Cardiac fibroblast (primary cell): ENCODE measurements at regions not wholly inside any gene's neighbourhood (a gene's known extent, or its start where the extent isn't known, plus 50 kb on each side); places are given as distances from the start of the nearest gene placed in this dataset.
"Not testable (repeated sequence)": the region's sequence is repeated elsewhere in the genome, so short reads cannot be mapped to it uniquely, and the experiment has no call there.

Experiments
- DNase-seq, 2 donors: peaks; one replicate each; pipeline versions ENCODE4 v3.0.0 to v3.0.0-alpha.2; 2010; ENCODE audit warnings: low read depth in 2 of 2
- H3K4me3 ChIP-seq, 2 donors: replicated peaks in 1 of 2; 1 replicate in 1 of 2; 2 replicates in 1 of 2; pipeline ENCODE4 v1.5.1; 2011; ENCODE audit warnings: low read depth in 2 of 2, low read length in 2 of 2, mild to moderate bottlenecking in 2 of 2, moderate library complexity in 1 of 2
- TF ChIP-seq, protein P1 (sequence below): IDR thresholded peaks from one replicate; pipeline ENCODE4 v1.5.1; 2011; ENCODE audit warnings: low read depth, mild to moderate bottlenecking, low read length, inconsistent platforms

DNA sequence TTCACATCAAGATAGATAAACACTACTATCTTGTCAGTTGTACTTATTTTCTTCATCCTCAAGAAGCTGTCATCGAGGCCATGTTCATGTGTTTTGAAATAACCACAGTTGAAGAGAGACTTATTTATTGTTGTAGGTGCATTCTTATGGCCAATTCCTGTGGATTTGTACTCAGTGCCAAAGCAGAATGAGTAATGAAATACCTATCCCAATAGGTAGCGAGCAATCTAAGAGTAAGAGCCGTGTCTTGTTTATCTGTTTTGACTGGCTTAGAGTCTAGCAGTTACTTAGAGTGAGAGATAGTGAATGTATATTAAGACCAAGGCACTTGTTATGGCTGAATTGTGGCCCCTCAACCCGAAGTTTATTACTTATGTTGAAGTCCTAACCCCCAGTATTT lies 631.0 kb upstream of the SPANXN1 start:
- DNase-seq, result peak in 1 of 2 donors; percentile 32
- TF ChIP-seq, protein P1, sequence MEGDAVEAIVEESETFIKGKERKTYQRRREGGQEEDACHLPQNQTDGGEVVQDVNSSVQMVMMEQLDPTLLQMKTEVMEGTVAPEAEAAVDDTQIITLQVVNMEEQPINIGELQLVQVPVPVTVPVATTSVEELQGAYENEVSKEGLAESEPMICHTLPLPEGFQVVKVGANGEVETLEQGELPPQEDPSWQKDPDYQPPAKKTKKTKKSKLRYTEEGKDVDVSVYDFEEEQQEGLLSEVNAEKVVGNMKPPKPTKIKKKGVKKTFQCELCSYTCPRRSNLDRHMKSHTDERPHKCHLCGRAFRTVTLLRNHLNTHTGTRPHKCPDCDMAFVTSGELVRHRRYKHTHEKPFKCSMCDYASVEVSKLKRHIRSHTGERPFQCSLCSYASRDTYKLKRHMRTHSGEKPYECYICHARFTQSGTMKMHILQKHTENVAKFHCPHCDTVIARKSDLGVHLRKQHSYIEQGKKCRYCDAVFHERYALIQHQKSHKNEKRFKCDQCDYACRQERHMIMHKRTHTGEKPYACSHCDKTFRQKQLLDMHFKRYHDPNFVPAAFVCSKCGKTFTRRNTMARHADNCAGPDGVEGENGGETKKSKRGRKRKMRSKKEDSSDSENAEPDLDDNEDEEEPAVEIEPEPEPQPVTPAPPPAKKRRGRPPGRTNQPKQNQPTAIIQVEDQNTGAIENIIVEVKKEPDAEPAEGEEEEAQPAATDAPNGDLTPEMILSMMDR, result no peak
- no peak overlapping the region for H3K4me3 ChIP-seq

DNA sequence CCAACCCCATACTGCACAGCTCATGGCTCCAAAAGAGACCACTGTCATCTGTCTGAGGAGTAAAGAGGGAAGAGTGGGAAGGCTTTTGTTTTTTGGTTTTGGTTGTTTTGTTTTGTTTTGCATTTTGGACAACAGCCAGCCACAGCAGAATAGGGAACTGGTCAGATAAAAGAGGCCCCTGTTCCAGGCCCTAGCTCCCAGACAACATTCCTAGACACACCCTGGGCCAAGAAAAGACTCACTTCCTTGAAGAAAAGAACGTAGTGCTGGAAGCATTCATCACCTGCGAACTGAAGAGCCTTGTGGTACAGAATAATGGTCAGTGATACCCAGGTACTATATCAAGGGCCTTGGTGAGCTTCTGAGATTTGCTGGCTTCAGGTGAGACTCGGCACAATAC lies 619.4 kb upstream of the SPANXN1 start:
- TF ChIP-seq, protein P1, result no peak
- no peak for DNase-seq
- no peak overlapping the region for H3K4me3 ChIP-seq

DNA sequence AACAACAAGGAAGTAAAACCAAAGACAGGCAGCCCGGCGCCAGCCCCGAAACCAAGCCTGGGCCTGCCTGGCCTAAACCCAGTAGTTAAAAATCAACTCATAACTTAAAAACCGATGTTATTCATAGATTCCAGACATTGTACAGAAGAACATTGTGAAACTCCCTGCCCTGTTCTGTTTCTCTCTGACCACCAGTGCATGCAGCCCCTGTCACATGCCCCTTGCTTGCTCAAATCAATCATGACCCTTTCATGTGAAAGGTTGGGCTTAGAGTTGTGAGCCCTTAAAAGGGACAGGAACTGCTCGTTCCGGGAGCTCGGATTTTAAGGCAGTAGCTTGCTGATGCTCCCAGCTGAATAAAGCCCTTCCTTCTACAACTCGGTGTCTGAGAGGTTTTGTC lies 612.9 kb upstream of the SPANXN1 start:
- not testable (repeated sequence) for H3K4me3 ChIP-seq, DNase-seq

DNA sequence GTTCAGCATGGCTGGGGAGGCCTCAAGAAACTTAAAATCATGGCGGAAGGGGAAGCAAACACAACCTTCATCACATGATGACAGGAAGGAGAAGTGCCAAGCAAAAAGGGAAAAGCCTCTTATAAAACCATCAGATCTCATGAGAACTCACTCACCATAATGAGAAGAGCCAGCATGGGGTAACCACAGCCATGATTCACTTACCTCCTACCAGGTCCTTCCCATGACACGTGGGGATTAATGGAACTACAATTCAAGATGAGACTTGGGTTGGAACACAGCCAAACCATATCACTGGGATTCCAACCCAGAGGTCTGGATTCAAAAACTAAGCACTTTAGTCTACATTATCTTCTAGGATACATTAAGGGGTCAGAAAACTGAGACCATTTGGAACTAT lies 609.6 kb upstream of the SPANXN1 start:
- no peak overlapping the region for H3K4me3 ChIP-seq
- DNase-seq, result peak in 1 of 2 donors; percentile 12
- TF ChIP-seq, protein P1, result no peak

DNA sequence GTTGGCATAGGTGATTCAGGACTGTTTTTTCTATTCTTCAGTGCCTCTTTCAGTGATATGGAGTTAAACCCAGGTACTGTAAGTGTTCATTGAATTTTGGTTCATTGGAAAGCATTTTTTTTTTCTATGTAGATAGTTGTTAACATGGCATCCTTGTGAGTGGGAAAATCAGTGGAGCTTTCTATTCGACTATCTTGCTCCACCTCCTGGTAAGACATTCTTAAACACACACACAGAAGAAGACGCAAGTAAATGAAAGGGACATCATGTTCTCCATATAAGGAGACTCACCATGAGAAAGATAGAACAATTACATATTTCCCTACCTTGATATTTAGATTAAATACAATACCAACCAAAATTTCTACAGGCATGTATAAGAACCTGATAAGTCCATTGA lies 598.5 kb upstream of the SPANXN1 start:
- DNase-seq, result peak in 1 of 2 donors; percentile 2
- TF ChIP-seq, protein P1, result no peak
- no peak overlapping the region for H3K4me3 ChIP-seq

DNA sequence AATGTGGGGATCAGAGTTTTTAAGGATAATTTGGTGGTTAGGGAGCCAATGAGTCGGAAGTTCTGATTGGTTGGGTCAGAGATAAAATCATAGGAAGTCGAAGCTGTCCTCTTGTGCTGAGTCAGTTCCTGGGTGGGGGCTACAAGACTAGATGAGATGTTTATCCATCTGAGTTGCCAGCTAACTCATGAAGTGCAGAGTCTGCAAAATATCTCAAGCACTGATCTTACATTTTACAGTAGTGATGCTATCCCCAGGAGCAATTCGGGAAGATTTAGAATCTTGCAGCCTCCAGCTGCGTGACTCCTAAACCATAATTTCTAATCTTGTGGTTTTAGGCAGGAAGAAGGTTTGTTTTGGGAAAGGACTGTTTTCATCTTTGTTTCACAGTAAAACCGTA lies 565.8 kb upstream of the SPANXN1 start:
- DNase-seq, result peak; percentile 0 to 72
- no peak overlapping the region for H3K4me3 ChIP-seq
- TF ChIP-seq, protein P1, result no peak

DNA sequence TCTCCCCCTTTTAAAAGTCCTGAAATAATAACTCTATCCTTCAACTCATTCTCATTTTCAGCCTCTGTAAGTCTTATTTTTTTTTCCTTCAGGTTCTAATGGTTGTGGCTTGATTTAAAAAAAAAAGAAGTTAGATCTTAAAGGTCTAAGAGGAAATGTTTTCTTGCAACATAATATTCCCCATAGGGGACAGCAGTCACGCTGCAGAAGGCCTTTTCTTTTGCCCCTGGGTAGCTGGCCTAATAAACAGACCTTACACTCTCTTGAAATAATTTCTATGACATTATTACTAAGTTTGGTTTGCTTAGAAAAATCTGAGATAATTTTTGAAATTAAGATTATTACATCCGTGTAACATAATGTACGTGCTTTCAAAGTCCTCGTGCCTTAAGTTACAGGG lies 564.1 kb upstream of the SPANXN1 start:
- TF ChIP-seq, protein P1, result no peak
- H3K4me3 ChIP-seq, result no peak overlapping the region
- DNase-seq, result peak in 1 of 2 donors; percentile 39
